Smooth muscle cell (in vitro differentiated cells): ENCODE measurements at regions not wholly inside any gene's neighbourhood (a gene's known extent, or its start where the extent isn't known, plus 50 kb on each side); places are given as distances from the start of the nearest gene placed in this dataset.

ENCODE experiments used
- DNase-seq: peaks from one replicate; lab custom pipeline; 2025; ENCODE audit not compliant: unreplicated experiment; lab: John Stamatoyannopoulos, UW
- H2AFZ ChIP-seq: fragments of 200-600 bp; sonication (generic); 2 replicates; pipeline ENCODE4 v1.6.0; 2016; ENCODE audit warnings: antibody characterized with exemption, low read depth, mild to moderate bottlenecking
- H3F3A ChIP-seq: fragments of 200-600 bp; sonication (generic); 2 replicates; pipeline ENCODE4 v1.6.0; 2017; ENCODE audit warnings: antibody characterized with exemption, low read depth
- H3K27ac ChIP-seq: fragments of 200-600 bp; sonication (generic); 2 replicates; pipeline ENCODE4 v1.5.1; 2016; ENCODE audit warnings: low read depth, mild to moderate bottlenecking
- H3K27me3 ChIP-seq: fragments of 200-600 bp; sonication (generic); 2 replicates; pipeline ENCODE4 v1.6.1; 2016; ENCODE audit warnings: low read depth, mild to moderate bottlenecking
- H3K36me3 ChIP-seq: fragments of 200-600 bp; sonication (generic); 2 replicates; pipeline ENCODE4 v1.5.1; 2016; ENCODE audit warnings: low read depth
- H3K4me1 ChIP-seq: fragments of 200-600 bp; sonication (generic); 2 replicates; pipeline ENCODE4 v1.5.1; 2016; ENCODE audit warnings: low read depth
- H3K4me2 ChIP-seq: fragments of 200-600 bp; sonication (generic); 2 replicates; pipeline ENCODE4 v1.6.0; 2016; ENCODE audit warnings: mild to moderate bottlenecking
- H3K4me3 ChIP-seq: fragments of 200-600 bp; sonication (generic); 2 replicates; pipeline ENCODE4 v1.5.1; 2016; ENCODE audit warnings: mild to moderate bottlenecking
- H3K79me2 ChIP-seq: fragments of 200-600 bp; sonication (generic); 2 replicates; pipeline ENCODE4 v1.6.0; 2016; ENCODE audit warnings: low read depth, mild to moderate bottlenecking
- H3K9ac ChIP-seq: fragments of 200-600 bp; sonication (generic); 2 replicates; pipeline ENCODE4 v1.6.0; 2016; ENCODE audit warnings: low read depth
- H3K9me3 ChIP-seq: fragments of 200-600 bp; sonication (generic); replicated peaks from 2 replicates; pipeline ENCODE4 v1.5.1; 2016; ENCODE audit warnings: low read depth
- H4K20me1 ChIP-seq: fragments of 200-600 bp; sonication (generic); 2 replicates; pipeline ENCODE4 v1.6.0; 2016; ENCODE audit warnings: low read depth
- CTCF ChIP-seq: fragments of 200-600 bp; sonication (generic); IDR thresholded peaks from 2 replicates; pipeline ENCODE4 v1.5.1; 2017; ENCODE audit warnings: borderline replicate concordance, mild to moderate bottlenecking, antibody characterized with exemption; ENCODE audit not compliant: insufficient read depth, poor library complexity, severe bottlenecking
- WGBS: methylation state at CpG from one replicate; pipeline ENCODE4 v1.1.7; 2016; ENCODE audit warnings: low lambda C conversion rate; 5-methylcytosine and 5-hydroxymethylcytosine counted together

DNA sequence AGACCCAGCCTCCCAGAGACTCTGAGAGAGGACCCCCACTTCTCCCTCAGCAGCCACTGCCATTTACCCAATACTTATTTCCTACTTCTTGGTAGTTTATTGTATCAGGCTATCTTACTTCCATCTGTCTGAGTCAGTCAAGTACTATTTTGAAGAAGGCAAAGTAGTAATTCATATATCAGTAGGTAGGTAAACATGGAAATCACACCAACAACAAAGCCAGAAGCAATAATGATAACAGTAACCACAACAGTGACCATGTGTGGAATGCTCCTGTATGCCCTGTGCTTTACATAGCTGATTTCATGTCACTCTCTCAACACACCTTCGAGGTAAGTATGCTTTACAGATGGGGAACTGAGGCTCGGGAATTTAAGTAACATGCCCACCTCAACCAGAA, 173.0 kb downstream of the BCL11A start:
- WGBS = 89% methylated on average over 2 of the region's 2 CpGs
- H3K4me3 ChIP-seq = no peak overlapping the region
- H3K79me2 ChIP-seq = no peaks in the 10 kb centered on the region
- no peak overlapping the region for H3K4me2 ChIP-seq
- H3K9me3 ChIP-seq = no peaks in the 10 kb centered on the region
- no peaks in the 10 kb centered on the region for H3K36me3 ChIP-seq
- no peak for TF ChIP-seq CTCF
- no peak overlapping the region for H3K27ac ChIP-seq
- H4K20me1 ChIP-seq = no peaks in the 10 kb centered on the region
- no peaks in the 10 kb centered on the region for H3F3A ChIP-seq
- no peak for DNase-seq
- H3K9ac ChIP-seq = no peak overlapping the region
- no peak overlapping the region for H2AFZ ChIP-seq
- H3K27me3 ChIP-seq = no peaks in the 10 kb centered on the region
- H3K4me1 ChIP-seq = peaks cover 5% of the 10 kb centered on the region

DNA sequence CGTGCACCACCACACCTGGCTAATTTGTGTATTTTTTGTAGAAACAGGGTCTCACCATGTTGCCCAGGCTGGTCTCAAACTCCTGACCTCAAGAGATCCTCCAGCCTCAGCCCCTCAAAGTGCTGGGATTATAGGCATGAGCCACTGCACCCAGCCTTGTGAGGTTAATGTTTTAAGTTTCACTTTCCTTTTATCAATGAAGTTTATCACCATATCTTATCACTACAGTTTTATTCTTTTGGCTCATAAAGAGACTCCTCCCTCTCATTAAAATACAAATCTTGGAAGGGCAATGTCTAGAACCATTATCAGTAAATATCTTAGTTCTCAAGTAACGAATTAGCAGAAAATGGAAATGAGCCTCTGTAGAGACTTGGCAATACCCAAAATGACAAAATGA, 173.8 kb downstream of the BCL11A start:
- H3K9ac ChIP-seq = no peak overlapping the region
- DNase-seq = no peak
- no peaks in the 10 kb centered on the region for H3K36me3 ChIP-seq
- WGBS = 100% methylated on average over 2 of the region's 2 CpGs
- no peak overlapping the region for H2AFZ ChIP-seq
- no peak overlapping the region for H3K4me3 ChIP-seq
- H3K27me3 ChIP-seq = no peaks in the 10 kb centered on the region
- no peaks in the 10 kb centered on the region for H3K9me3 ChIP-seq
- no peaks in the 10 kb centered on the region for H3K79me2 ChIP-seq
- H3K4me2 ChIP-seq = no peak overlapping the region
- H3K4me1 ChIP-seq = peaks cover 5% of the 10 kb centered on the region
- no peaks in the 10 kb centered on the region for H4K20me1 ChIP-seq
- no peak overlapping the region for H3K27ac ChIP-seq
- TF ChIP-seq CTCF = no peak
- H3F3A ChIP-seq = no peaks in the 10 kb centered on the region

DNA sequence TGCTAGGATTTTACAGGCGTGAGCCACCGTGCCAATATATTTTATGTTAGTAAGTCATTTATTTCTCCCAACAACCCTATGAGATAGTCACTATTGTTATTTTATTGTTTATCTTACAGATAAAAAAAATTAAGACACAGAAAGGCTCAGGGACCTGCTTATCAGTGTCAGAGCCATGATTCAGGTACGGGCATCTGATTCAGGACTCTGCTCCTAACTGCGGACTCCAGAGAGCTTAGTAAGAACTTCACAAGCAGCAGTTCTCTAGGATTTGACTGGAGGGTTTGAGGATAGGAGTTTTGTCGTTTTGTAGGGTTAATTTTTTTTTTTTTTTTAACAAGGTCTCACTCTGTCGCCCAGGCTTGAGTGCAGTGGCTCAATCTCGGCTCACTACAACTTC, 174.2 kb downstream of the BCL11A start:
- no peak overlapping the region for H3K4me2 ChIP-seq
- H3K79me2 ChIP-seq = no peaks in the 10 kb centered on the region
- no peak for TF ChIP-seq CTCF
- no peak overlapping the region for H3K9ac ChIP-seq
- peaks cover 5% of the 10 kb centered on the region for H3K4me1 ChIP-seq
- H3K9me3 ChIP-seq = no peaks in the 10 kb centered on the region
- H2AFZ ChIP-seq = no peak overlapping the region
- H4K20me1 ChIP-seq = no peaks in the 10 kb centered on the region
- H3K27ac ChIP-seq = no peak overlapping the region
- no peaks in the 10 kb centered on the region for H3K27me3 ChIP-seq
- H3K36me3 ChIP-seq = no peaks in the 10 kb centered on the region
- no peaks in the 10 kb centered on the region for H3F3A ChIP-seq
- 81% methylated on average over 7 of the region's 7 CpGs for WGBS
- no peak for DNase-seq
- no peak overlapping the region for H3K4me3 ChIP-seq

DNA sequence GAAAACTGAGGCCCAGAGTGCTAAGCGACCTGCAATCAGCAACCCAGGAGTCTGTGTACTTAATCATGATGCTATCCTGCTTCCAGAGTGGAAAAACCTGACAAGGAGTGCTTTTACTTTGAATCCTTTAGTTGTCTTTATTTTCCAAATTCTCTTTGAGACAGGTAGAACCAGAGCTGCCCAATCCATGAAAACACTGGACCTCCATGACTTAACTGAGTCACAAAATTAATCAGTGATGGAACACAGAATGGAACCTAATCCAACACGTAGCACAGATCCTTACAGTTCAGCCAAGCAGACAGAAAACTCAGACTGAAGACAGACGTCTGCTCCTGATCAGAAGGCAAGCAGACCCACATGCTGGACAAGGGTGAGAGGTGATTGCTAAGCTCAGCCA, 175.6 kb downstream of the BCL11A start:
- no peaks in the 10 kb centered on the region for H3F3A ChIP-seq
- no peak for TF ChIP-seq CTCF
- DNase-seq = no peak

More for the DNA sequence above, 175.6 kb downstream of the BCL11A start:
- no peaks in the 10 kb centered on the region for H3K79me2 ChIP-seq
- no peak overlapping the region for H3K4me3 ChIP-seq
- no peak overlapping the region for H3K9ac ChIP-seq
- no peak overlapping the region for H3K27ac ChIP-seq
- H3K36me3 ChIP-seq = no peaks in the 10 kb centered on the region
- H3K9me3 ChIP-seq = no peaks in the 10 kb centered on the region
- H4K20me1 ChIP-seq = no peaks in the 10 kb centered on the region
- H3K4me1 ChIP-seq = peaks cover 1% of the 10 kb centered on the region
- WGBS = 61% methylated on average over 3 of the region's 3 CpGs
- no peaks in the 10 kb centered on the region for H3K27me3 ChIP-seq
- no peak overlapping the region for H3K4me2 ChIP-seq
- no peak overlapping the region for H2AFZ ChIP-seq
